Prostate gland (tissue), 2 donors: ENCODE measurements at regions not wholly inside any gene's neighbourhood (a gene's known extent, or its start where the extent isn't known, plus 50 kb on each side); places are given as distances from the start of the nearest gene placed in this dataset.

Experiments used
- POLR2A ChIP-seq: fragments of 450-650 bp; IDR thresholded peaks from one replicate; pipeline ENCODE4 v1.6.1; 2016; ENCODE audit warnings: antibody characterized with exemption, mild to moderate bottlenecking
- POLR2AphosphoS5 ChIP-seq: sonication (generic); formaldehyde crosslinking; IDR thresholded peaks from one replicate; pipeline ENCODE4 v1.6.1; 2017; ENCODE audit warnings: antibody characterized with exemption
- TF ChIP-seq, protein P1 (sequence below), 4 experiments: fragments of 200-600 bp in 2 of 4; fragments of 450-650 bp in 2 of 4; sonication (generic) in 2 of 4; IDR thresholded peaks; 1 replicate in 3 of 4; 2 replicates in 1 of 4; pipeline ENCODE4 v1.5.1; 2016 to 2019; ENCODE audit warnings: antibody characterized with exemption in 4 of 4, mild to moderate bottlenecking in 2 of 4, moderate library complexity in 2 of 4

DNA sequence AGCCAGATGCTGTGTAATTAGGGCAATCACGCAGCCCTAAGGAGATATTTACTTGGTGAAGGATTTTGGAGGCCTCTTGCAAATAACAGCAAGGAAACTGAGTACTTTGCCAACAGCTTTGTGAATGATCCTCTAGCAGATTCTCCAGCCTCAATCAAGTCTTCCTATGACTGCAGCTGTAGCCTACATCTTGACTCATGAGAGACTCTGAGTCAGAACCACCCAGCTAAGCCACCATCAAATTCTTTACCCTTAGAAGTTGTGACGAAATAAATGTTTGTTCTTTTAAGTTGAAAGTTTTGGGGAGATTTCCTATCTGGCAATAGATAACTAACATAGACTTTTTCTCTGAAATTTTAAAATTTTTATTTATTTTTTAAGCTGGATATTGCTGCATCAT lies 237.6 kb upstream of the CCNH start:
- TF ChIP-seq, protein P1, sequence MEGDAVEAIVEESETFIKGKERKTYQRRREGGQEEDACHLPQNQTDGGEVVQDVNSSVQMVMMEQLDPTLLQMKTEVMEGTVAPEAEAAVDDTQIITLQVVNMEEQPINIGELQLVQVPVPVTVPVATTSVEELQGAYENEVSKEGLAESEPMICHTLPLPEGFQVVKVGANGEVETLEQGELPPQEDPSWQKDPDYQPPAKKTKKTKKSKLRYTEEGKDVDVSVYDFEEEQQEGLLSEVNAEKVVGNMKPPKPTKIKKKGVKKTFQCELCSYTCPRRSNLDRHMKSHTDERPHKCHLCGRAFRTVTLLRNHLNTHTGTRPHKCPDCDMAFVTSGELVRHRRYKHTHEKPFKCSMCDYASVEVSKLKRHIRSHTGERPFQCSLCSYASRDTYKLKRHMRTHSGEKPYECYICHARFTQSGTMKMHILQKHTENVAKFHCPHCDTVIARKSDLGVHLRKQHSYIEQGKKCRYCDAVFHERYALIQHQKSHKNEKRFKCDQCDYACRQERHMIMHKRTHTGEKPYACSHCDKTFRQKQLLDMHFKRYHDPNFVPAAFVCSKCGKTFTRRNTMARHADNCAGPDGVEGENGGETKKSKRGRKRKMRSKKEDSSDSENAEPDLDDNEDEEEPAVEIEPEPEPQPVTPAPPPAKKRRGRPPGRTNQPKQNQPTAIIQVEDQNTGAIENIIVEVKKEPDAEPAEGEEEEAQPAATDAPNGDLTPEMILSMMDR (IDR thresholded peaks at IDR 0.05): no peak
- TF ChIP-seq POLR2A (no peak), POLR2AphosphoS5 (no peak)
